Trophoblast cell (in vitro differentiated cells and primary cell): ENCODE measurements at regions not wholly inside any gene's neighbourhood (a gene's known extent, or its start where the extent isn't known, plus 50 kb on each side); places are given as distances from the start of the nearest gene placed in this dataset.

Source experiments
- DNase-seq, 2 donors: peaks; one replicate each; pipeline ENCODE4 v3.0.0-alpha.2; 2016
- H2AFZ ChIP-seq: 2 replicates; pipeline ENCODE4 v1.6.1; 2013; ENCODE audit warnings: low read length, moderate library complexity, mild to moderate bottlenecking; ENCODE audit not compliant: insufficient read depth, poor library complexity
- H2AK5ac ChIP-seq: 2 replicates; pipeline ENCODE4 v1.6.1; 2013; ENCODE audit warnings: mild to moderate bottlenecking, low read length
- H2BK120ac ChIP-seq: 2 replicates; pipeline ENCODE4 v1.6.1; 2013; ENCODE audit warnings: low read length, mild to moderate bottlenecking, moderate library complexity; ENCODE audit not compliant: insufficient read depth, poor library complexity
- H2BK12ac ChIP-seq: 2 replicates; pipeline ENCODE4 v1.6.1; 2013; ENCODE audit warnings: mild to moderate bottlenecking, low read length, moderate library complexity
- H2BK5ac ChIP-seq: 2 replicates; pipeline ENCODE4 v1.6.1; 2013; ENCODE audit warnings: low read length, low read depth, moderate library complexity, mild to moderate bottlenecking; ENCODE audit not compliant: poor library complexity
- H3K14ac ChIP-seq: 2 replicates; pipeline ENCODE4 v1.6.1; 2013; ENCODE audit warnings: mild to moderate bottlenecking, low read length
- H3K18ac ChIP-seq: 2 replicates; pipeline ENCODE4 v1.6.1; 2013; ENCODE audit warnings: mild to moderate bottlenecking, low read length
- H3K23ac ChIP-seq: 2 replicates; pipeline ENCODE4 v1.6.1; 2013; ENCODE audit warnings: low read length
- H3K27ac ChIP-seq: 2 replicates; pipeline ENCODE4 v1.5.1; 2013; ENCODE audit warnings: low read depth, mild to moderate bottlenecking, inconsistent platforms, low read length, moderate library complexity
- H3K27me3 ChIP-seq: 2 replicates; pipeline ENCODE4 v1.6.1; 2013; ENCODE audit warnings: inconsistent platforms, mild to moderate bottlenecking, low read length, moderate library complexity; ENCODE audit not compliant: insufficient read depth
- H3K36me3 ChIP-seq, 2 experiments: 1 replicate in 1 of 2; 2 replicates in 1 of 2; pipeline ENCODE4 v1.6.1; 2013; ENCODE audit warnings: low read length in 2 of 2, mild to moderate bottlenecking in 2 of 2, moderate library complexity in 1 of 2; ENCODE audit not compliant: insufficient read depth in 2 of 2, control insufficient read depth in 1 of 2
- H3K4ac ChIP-seq: 2 replicates; pipeline ENCODE4 v1.6.1; 2013; ENCODE audit warnings: low read depth, mild to moderate bottlenecking, low read length, moderate library complexity
- H3K4me1 ChIP-seq, 2 experiments: 1 replicate in 1 of 2; 2 replicates in 1 of 2; pipeline ENCODE4 v1.6.1; 2013; ENCODE audit warnings: low read length in 2 of 2, mild to moderate bottlenecking in 2 of 2, moderate library complexity in 1 of 2; ENCODE audit not compliant: insufficient read depth in 2 of 2, control insufficient read depth in 1 of 2
- H3K4me2 ChIP-seq: 2 replicates; pipeline ENCODE4 v1.6.1; 2013; ENCODE audit warnings: inconsistent platforms, mild to moderate bottlenecking, low read length, moderate library complexity
- H3K4me3 ChIP-seq: 2 replicates; pipeline ENCODE4 v1.5.1; 2013; ENCODE audit warnings: mild to moderate bottlenecking, low read depth, low read length, inconsistent platforms
- H3K79me1 ChIP-seq: one replicate; pipeline ENCODE4 v1.6.1; 2013; ENCODE audit warnings: low read length
- H3K79me2 ChIP-seq: 2 replicates; pipeline ENCODE4 v1.6.1; 2013; ENCODE audit warnings: low read length, mild to moderate bottlenecking; ENCODE audit not compliant: control insufficient read depth, insufficient read depth, poor library complexity
- H3K9ac ChIP-seq: 2 replicates; pipeline ENCODE4 v1.6.1; 2013; ENCODE audit warnings: mild to moderate bottlenecking, low read length
- H3K9me3 ChIP-seq: 2 replicates; pipeline ENCODE4 v1.6.1; 2013; ENCODE audit warnings: low read depth, mild to moderate bottlenecking, control low read depth, inconsistent platforms, low read length; ENCODE audit not compliant: insufficient read depth
- H4K12ac ChIP-seq: 2 replicates; pipeline ENCODE4 v1.6.1; 2013; ENCODE audit warnings: low read depth, mild to moderate bottlenecking, low read length, moderate library complexity
- H4K8ac ChIP-seq: 2 replicates; pipeline ENCODE4 v1.6.1; 2013; ENCODE audit warnings: low read depth, mild to moderate bottlenecking, low read length, moderate library complexity
- H4K91ac ChIP-seq: one replicate; pipeline ENCODE4 v1.6.1; 2013; ENCODE audit warnings: low read depth, mild to moderate bottlenecking, low read length, moderate library complexity
- WGBS: extraction: QIAGEN DNeasy Blood & Tissue Kit; methylation state at CpG from one replicate; pipeline ENCODE4 v1.1.7; 2013; ENCODE audit warnings: missing lambda C conversion rate; ENCODE audit not compliant: insufficient read length, insufficient coverage; ENCODE audit errors: extremely low coverage; 5-methylcytosine and 5-hydroxymethylcytosine counted together

DNA sequence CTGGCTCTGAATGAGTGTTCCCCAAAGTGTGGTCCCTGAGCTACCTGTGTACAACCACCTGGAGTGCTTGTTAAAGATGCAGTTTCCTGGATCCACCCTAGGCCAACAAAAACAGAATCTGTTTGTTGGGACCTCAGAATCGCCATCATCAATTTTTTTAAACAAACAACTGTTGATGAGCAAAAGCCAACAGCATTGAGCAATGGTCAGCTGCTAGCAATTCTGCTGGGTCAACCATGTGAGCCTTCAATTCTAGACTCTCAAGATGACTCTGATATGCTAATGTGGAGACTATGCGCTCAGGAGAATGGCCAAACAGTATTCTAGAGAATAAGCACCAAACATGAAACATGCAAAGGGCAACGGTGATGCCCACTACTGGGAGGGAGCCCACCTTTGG lies 64.4 kb upstream of the IYD start:
- no peak overlapping the region for H4K91ac ChIP-seq
- no peak overlapping the region for H3K18ac ChIP-seq
- H4K12ac ChIP-seq, result no peak overlapping the region
- H2AFZ ChIP-seq, result no peak overlapping the region
- no peaks in the 10 kb centered on the region for H3K9me3 ChIP-seq
- H3K79me2 ChIP-seq, result no peaks in the 10 kb centered on the region
- WGBS, result no CpG with 5 or more reads among the region's 3 CpGs
- no peak for DNase-seq
- H3K27ac ChIP-seq, result no peak overlapping the region
- no peak overlapping the region for H2AK5ac ChIP-seq
- H4K8ac ChIP-seq, result no peak overlapping the region
- H3K4ac ChIP-seq, result no peak overlapping the region
- no peak overlapping the region for H2BK120ac ChIP-seq
- H2BK12ac ChIP-seq, result no peak overlapping the region
- no peak overlapping the region for H3K4me3 ChIP-seq
- no peaks in the 10 kb centered on the region for H3K79me1 ChIP-seq
- H3K4me1 ChIP-seq, result no peaks in the 10 kb centered on the region
- no peaks in the 10 kb centered on the region for H3K27me3 ChIP-seq
- no peak overlapping the region for H3K23ac ChIP-seq
- no peaks in the 10 kb centered on the region for H3K36me3 ChIP-seq
- no peak overlapping the region for H3K14ac ChIP-seq
- H3K9ac ChIP-seq, result no peak overlapping the region
- no peak overlapping the region for H3K4me2 ChIP-seq
- H2BK5ac ChIP-seq, result no peak overlapping the region

DNA sequence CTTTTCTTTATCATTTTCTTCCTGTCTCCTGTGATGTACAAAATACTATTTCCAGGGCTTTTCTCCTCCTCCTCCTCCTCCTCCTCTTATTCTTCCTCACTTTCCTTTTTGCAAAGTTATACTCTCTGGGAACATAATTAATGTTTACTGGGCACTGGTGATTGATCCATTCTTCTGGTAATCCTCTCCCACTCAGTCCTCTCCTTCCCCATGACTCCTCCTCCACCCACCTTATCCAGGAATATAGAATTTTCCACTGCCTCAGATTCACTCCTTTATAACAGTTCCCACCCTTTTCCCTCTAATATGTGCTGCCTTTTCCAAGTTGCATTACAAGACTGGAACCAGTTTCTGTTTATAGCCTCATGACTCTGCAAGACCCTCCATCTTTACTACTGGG lies 62.5 kb upstream of the IYD start:
- H3K4me1 ChIP-seq, result no peaks in the 10 kb centered on the region
- no peak overlapping the region for H2BK12ac ChIP-seq
- no peaks in the 10 kb centered on the region for H3K27me3 ChIP-seq
- no peak for DNase-seq
- H3K79me2 ChIP-seq, result no peaks in the 10 kb centered on the region
- H3K9me3 ChIP-seq, result no peaks in the 10 kb centered on the region
- H3K4me2 ChIP-seq, result no peak overlapping the region
- no peak overlapping the region for H3K27ac ChIP-seq
- H3K36me3 ChIP-seq, result no peaks in the 10 kb centered on the region
- no peak overlapping the region for H4K91ac ChIP-seq
- no peak overlapping the region for H4K12ac ChIP-seq
- H3K18ac ChIP-seq, result no peak overlapping the region
- no peak overlapping the region for H3K23ac ChIP-seq
- no peak overlapping the region for H3K4me3 ChIP-seq
- H3K79me1 ChIP-seq, result no peaks in the 10 kb centered on the region
- H3K14ac ChIP-seq, result no peak overlapping the region
- H4K8ac ChIP-seq, result no peak overlapping the region
- H2AFZ ChIP-seq, result no peak overlapping the region
- no peak overlapping the region for H3K9ac ChIP-seq
- no peak overlapping the region for H2BK5ac ChIP-seq
- H2BK120ac ChIP-seq, result no peak overlapping the region
- no peak overlapping the region for H2AK5ac ChIP-seq
- H3K4ac ChIP-seq, result no peak overlapping the region

DNA sequence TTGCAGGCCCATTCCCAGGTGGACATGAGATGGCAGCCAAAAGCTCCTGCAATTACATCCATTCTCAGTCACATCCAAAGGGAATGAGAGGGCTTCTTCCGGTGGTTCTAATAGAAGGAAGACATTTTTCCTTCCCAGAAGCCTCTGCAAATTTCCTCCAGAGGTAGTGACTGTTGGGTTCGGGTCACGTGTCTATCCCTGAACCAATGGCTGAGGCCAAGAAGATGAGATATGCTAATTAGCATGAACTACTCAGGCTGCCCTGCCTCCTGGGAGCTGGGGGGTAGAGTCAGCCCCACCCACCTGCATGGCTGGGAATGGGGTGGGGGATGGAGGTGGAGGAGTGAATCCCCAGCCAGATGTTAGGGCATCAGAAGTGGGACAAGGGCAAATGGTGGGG lies 61.3 kb upstream of the IYD start:
- Histone ChIP-seq H4K12ac (no peak overlapping the region), H2AK5ac (no peak overlapping the region), H3K27me3 (no peaks in the 10 kb centered on the region), H3K27ac (no peak overlapping the region), H3K14ac (no peak overlapping the region), H3K4me3 (no peak overlapping the region), H3K18ac (no peak overlapping the region), H2AFZ (no peak overlapping the region), H3K23ac (no peak overlapping the region), H4K91ac (no peak overlapping the region), H3K9me3 (no peaks in the 10 kb centered on the region), H2BK5ac (no peak overlapping the region), H2BK120ac (no peak overlapping the region), H3K79me1 (no peaks in the 10 kb centered on the region), H3K4me1 (no peaks in the 10 kb centered on the region), H3K79me2 (no peaks in the 10 kb centered on the region), H2BK12ac (no peak overlapping the region), H4K8ac (no peak overlapping the region), H3K9ac (no peak overlapping the region), H3K36me3 (no peaks in the 10 kb centered on the region), H3K4me2 (no peak overlapping the region), H3K4ac (no peak overlapping the region)
- no CpG with 5 or more reads among the region's 3 CpGs for WGBS
- DNase-seq, result no peak

DNA sequence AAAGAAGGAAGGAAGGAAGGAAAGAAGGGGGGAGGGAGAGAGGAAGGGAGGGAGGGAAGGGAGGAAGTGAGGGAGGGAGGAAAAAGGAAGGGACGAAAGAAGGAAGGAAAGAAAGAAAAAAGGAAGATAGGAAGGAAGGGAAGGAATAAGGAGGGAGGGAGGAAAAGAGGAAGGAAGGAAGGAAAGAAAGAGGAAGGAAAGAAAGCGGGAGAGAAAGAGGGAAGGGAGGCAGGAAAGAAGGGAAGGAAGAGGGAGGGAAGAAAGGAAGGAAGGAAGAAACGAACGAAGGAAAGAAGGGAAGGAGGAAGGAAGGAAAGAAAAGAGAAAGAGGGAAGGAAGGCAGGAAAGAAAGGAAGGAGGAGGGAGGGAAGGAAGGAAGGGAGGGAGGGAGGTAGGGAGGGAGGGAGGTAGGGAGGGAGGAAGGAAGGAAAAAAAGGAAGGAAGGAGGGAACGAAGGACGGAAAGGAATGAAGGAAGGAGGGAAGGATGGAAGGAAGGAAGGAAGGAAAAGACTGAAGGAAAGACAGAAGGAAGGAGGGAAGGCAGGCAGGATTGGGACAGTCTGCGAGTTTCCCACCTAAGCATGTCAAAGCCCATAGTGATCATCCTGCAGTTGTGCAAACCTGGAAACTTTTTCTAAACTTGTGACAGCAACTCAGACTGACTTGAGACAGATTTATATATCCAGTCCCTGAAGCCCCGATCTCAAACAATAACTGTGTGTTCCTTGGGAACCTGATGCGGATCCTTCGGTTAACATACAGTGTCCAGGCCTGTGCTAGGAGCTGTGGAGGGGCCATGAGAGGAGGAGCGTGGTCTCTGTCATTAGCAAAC lies 59.8 kb upstream of the IYD start:
- H2BK12ac ChIP-seq, result no peak overlapping the region
- H3K23ac ChIP-seq, result no peak overlapping the region
- no peak overlapping the region for H3K9ac ChIP-seq
- no peak overlapping the region for H3K27ac ChIP-seq
- no peak overlapping the region for H3K18ac ChIP-seq
- no peak overlapping the region for H3K4me2 ChIP-seq
- H3K4me3 ChIP-seq, result no peak overlapping the region
- no peaks in the 10 kb centered on the region for H3K79me2 ChIP-seq
- H4K91ac ChIP-seq, result no peak overlapping the region
- no peak overlapping the region for H4K12ac ChIP-seq
- H3K36me3 ChIP-seq, result no peaks in the 10 kb centered on the region
- H2BK5ac ChIP-seq, result no peak overlapping the region
- H3K79me1 ChIP-seq, result no peaks in the 10 kb centered on the region
- no peaks in the 10 kb centered on the region for H3K9me3 ChIP-seq
- no peak overlapping the region for H2AFZ ChIP-seq
- no peaks in the 10 kb centered on the region for H3K4me1 ChIP-seq
- H4K8ac ChIP-seq, result no peak overlapping the region
- DNase-seq, result no peak
- no peak overlapping the region for H3K4ac ChIP-seq
- H2BK120ac ChIP-seq, result no peak overlapping the region
- no peaks in the 10 kb centered on the region for H3K27me3 ChIP-seq
- no peak overlapping the region for H3K14ac ChIP-seq
- WGBS, result 99% methylated on average over 3 of the region's 11 CpGs
- H2AK5ac ChIP-seq, result no peak overlapping the region
